ENCODE measurements at regions not wholly inside any gene's neighbourhood (a gene's known extent, or its start where the extent isn't known, plus 50 kb on each side); places are given as distances from the start of the nearest gene placed in this dataset.

DNA sequence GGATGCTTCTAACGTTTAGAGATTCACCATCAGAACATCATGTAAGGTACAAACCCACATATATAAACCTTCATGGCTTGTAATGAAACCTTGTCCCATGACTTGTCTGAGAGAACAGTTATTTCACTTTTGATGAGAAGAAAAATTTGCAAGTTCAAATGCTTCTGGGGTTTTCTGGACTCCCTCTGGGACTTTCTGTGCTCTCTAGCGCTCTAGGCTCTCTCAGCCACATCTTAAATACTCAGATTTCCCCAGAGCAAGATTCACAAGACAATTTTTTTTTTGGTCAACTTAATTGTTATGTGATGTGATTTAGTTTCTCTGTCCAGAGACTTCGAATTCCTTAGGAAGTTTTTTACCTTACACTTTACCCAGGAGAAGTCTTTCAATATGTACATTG lies 282.8 kb upstream of the EDNRB start:
- H3K4me3 ChIP-seq (ENCODE audit: low read depth, low read length) = no peak overlapping the region
- TF ChIP-seq, protein P1, sequence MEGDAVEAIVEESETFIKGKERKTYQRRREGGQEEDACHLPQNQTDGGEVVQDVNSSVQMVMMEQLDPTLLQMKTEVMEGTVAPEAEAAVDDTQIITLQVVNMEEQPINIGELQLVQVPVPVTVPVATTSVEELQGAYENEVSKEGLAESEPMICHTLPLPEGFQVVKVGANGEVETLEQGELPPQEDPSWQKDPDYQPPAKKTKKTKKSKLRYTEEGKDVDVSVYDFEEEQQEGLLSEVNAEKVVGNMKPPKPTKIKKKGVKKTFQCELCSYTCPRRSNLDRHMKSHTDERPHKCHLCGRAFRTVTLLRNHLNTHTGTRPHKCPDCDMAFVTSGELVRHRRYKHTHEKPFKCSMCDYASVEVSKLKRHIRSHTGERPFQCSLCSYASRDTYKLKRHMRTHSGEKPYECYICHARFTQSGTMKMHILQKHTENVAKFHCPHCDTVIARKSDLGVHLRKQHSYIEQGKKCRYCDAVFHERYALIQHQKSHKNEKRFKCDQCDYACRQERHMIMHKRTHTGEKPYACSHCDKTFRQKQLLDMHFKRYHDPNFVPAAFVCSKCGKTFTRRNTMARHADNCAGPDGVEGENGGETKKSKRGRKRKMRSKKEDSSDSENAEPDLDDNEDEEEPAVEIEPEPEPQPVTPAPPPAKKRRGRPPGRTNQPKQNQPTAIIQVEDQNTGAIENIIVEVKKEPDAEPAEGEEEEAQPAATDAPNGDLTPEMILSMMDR (IDR thresholded peaks at IDR 0.05; ENCODE audit: low read depth, low read length) = no peak

DNA sequence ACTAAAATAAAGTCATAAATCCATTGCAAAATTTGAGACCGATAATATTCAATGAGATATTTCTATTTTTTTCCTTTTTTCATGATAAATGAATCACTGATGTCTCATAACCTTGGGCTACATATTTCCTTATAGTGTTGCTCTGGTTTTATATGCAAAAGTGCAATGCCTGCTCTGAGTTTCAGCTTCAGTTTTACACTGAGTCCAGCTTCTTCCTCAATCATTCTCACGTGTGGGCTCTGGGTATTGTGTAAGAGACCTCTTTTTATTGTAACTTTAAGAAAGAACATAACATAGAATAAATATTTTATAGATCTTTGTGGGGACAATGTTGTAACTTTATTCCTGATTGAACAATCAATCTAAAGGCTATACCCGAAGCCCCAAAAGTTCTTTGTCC lies 280.2 kb upstream of the EDNRB start:
- H3K4me3 ChIP-seq (ENCODE audit: low read depth, low read length) = no peak overlapping the region
- TF ChIP-seq, protein P1 (IDR thresholded peaks at IDR 0.05; ENCODE audit: low read depth, low read length) = no peak

DNA sequence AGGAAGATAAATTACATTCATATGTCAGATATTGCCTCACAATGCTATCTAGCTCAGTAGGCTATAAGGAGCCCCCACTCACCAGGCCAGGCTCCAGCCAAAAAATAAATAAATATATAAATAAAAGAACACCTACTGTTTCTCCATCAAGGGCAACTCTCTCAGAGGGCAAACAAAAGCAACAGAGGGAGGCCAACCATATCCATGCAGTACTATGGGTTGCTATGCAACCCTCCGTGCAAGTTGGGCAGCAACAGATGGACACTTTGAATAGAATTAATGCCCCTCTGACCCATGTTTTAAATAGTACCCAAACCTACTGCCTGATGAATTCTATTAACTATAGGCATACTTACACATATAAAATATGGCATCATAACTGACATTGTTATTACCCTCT lies 279.8 kb upstream of the EDNRB start:
- TF ChIP-seq, protein P1 (IDR thresholded peaks at IDR 0.05; ENCODE audit: low read depth, low read length) = no peak
- no peak overlapping the region for H3K4me3 ChIP-seq (ENCODE audit: low read depth, low read length)

DNA sequence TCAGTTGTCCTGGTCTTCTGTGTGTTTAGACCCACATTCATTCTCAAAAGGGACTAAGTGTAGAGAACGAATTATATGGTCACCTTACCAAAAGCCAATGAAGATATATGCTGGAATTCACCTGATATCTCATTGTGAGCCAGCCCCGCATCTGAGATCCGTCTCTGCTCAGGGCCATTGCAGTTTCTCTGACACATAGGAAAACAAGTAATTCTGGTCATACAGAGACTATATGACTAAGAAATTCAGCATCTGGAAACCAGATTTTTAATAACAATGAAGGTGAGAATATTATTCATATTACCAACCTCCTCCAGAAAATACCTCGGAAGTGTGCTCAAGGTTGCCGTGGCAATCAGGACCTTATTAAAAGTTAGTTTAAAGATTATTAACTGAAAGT lies 278.6 kb upstream of the EDNRB start:
- TF ChIP-seq, protein P1 (IDR thresholded peaks at IDR 0.05; ENCODE audit: low read depth, low read length) = no peak
- H3K4me3 ChIP-seq (ENCODE audit: low read depth, low read length) = no peak overlapping the region

DNA sequence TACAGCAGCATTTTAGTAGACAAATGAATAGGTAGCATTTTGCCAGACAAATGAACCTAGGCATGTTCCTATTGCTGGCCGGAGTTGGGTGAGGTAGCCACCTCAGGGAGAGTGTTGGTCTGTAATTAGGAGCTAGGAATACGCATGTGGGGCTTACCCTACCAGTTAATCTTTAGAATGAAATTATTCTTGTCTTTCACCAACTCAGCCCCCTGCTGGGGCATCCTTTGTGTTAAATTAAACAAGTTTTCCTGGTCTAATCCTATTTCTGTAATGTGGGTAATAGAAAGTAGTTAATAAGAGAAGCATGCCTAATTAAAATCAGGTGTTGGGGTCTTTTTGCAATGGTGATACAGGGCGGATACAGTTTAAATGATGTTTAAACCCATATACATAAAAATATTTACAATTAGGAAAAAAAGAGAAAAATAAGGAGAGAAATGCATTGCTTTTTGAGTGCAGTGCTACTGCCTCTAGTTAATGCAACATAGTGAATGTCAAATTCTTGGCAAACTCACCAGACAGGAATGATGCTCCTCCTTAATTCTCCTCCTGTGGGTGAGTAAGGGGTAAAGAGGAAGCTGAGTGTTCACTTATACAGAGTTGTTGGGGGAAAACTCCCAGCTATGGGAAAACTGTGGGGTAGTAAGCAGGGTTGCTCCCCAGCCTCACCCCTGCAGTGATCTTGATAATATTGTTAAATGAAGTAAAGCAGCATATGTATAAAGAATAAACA lies 276.4 kb upstream of the EDNRB start:
- TF ChIP-seq, protein P1 (IDR thresholded peaks at IDR 0.05; ENCODE audit: low read depth, low read length) = no peak

DNA sequence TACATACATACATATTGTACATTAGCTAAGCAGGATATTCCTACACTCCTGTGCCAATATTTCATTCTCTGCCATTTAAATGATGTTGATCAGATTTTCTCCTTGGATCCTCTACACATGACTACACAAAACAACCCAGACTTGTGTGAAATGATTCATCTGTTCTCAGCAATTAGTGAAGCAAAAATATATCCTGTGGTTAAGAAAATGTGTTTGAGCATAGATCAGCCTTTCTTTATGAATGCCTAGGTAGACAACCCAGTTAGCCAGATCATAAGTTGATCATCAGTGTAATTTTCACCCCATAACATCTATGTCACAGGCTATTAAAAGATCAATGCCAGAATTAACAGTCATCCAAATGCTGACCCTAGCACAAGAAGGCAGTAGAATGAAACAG lies 275.2 kb upstream of the EDNRB start:
- TF ChIP-seq, protein P1 (IDR thresholded peaks at IDR 0.05; ENCODE audit: low read depth, low read length) = no peak
- H3K4me3 ChIP-seq (ENCODE audit: low read depth, low read length) = no peak overlapping the region

More for the DNA sequence above, 276.4 kb upstream of the EDNRB start:
- no peak overlapping the region for H3K4me3 ChIP-seq (ENCODE audit: low read depth, low read length)

DNA sequence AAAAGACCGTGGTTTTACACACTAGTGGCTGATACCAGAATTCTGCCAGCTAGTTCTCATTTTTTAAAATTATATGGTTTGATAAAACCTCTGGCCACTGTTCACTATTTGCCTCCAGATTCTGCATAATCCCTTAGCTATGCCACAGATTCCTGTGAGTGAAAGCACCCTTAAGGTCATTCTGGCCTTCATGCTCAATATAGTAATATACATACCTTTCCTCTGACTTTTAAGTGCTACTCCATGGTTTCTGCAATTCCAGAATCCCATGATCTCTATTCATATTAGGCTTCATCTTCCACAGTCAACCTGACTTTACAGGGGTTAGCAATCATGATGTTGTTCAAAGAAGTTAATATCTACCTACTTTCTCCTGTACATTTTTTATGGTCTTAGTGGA lies 274.1 kb upstream of the EDNRB start:
- no peak overlapping the region for H3K4me3 ChIP-seq (ENCODE audit: low read depth, low read length)
- TF ChIP-seq, protein P1 (IDR thresholded peaks at IDR 0.05; ENCODE audit: low read depth, low read length) = no peak

Data from WI38 (cell line).